ENCODE measurements at regions not wholly inside any gene's neighbourhood (a gene's known extent, or its start where the extent isn't known, plus 50 kb on each side); places are given as distances from the start of the nearest gene placed in this dataset.

DNA sequence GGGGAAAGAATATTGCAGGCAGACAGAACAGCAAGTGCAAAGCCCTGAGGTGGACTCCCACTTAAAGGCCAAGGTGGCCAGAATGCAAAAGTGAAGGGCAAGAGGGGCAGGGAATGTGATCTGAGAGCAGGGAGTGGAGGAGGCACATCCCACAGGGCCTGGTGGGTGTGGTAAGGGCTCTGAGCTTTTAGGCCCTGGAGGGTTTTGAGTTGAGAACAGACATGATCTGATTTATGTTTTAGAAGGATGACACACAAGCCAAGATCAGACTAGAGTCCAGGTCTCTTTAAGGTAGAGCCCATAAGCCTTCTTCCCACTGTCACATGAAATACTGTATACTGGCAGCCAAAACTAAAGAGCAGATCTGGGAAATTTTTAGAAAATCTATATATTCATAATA, 162.5 kb downstream of the SLC38A4 start (continued):
- TF ChIP-seq, protein P1, sequence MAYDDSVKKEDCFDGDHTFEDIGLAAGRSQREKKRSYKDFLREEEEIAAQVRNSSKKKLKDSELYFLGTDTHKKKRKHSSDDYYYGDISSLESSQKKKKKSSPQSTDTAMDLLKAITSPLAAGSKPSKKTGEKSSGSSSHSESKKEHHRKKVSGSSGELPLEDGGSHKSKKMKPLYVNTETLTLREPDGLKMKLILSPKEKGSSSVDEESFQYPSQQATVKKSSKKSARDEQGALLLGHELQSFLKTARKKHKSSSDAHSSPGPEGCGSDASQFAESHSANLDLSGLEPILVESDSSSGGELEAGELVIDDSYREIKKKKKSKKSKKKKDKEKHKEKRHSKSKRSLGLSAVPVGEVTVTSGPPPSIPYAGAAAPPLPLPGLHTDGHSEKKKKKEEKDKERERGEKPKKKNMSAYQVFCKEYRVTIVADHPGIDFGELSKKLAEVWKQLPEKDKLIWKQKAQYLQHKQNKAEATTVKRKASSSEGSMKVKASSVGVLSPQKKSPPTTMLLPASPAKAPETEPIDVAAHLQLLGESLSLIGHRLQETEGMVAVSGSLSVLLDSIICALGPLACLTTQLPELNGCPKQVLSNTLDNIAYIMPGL (CRISPR knock-in tag; IDR thresholded peaks at IDR 0.05; ENCODE audit: borderline replicate concordance) = no peak
- no peak for TF ChIP-seq FOSL2 (IDR thresholded peaks at IDR 0.05)
- no peak for TF ChIP-seq FOSL2 (CRISPR knock-in tag; IDR thresholded peaks at IDR 0.05)

DNA sequence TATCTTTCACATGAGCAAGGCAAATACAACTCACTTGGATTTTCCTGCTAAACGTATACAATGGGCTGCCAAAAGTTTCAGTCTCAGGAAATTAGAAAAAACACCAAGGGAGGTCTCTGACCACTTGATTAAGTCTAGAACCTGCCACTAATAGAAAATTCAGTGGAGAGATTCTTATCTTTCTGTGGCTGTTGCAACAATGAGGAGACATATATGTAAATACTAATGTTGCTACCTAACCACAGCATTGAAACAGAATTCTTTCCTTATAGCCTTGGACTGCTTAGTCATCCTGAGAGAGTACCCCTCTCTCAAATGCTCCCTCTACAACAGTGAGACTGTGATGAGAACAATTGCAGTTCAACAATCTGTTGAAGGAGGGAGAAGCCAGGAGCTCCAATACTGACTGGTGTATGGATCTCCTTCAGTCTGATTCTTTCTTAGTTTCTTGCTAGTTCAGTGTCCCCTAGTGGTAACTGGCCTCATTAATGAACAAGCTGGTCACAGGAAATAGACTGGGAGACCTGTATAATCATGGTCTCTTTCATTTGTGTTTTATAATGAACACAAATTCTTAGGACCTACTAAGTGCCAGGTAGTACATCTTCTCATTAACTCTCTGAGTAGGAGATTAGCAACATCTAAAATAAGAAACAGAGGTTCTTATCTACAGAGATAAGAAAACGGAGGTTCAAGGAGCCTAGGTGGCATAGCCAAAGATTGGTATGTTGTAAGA, 164.5 kb downstream of the SLC38A4 start:
- no peak overlapping the region for H3K4me3 ChIP-seq
- FAIRE-seq (peak; percentile 49), DNase-seq (ENCODE audit: low read depth in 1 of 2, low spot score in 1 of 2) (peak; percentile 47 to 90), ATAC-seq (peak; percentile 84 to 91)
- H3K9me3 ChIP-seq = no peaks in the 10 kb centered on the region
- TF ChIP-seq RAD21 (conservative IDR thresholded peaks at IDR 0.05 in 1 of 2, IDR thresholded peaks at IDR 0.05 in 1 of 2) = peak; percentile 85 to 91
- TF ChIP-seq POLR2A (IDR thresholded peaks at IDR 0.05; ENCODE audit: low read length) = no peak
- peak; percentile 45 for TF ChIP-seq MAFK (IDR thresholded peaks at IDR 0.05; ENCODE audit: partially characterized antibody)
- peak; percentile 85 for TF ChIP-seq SMC3 (IDR thresholded peaks at IDR 0.05)
- TF ChIP-seq, protein P2, sequence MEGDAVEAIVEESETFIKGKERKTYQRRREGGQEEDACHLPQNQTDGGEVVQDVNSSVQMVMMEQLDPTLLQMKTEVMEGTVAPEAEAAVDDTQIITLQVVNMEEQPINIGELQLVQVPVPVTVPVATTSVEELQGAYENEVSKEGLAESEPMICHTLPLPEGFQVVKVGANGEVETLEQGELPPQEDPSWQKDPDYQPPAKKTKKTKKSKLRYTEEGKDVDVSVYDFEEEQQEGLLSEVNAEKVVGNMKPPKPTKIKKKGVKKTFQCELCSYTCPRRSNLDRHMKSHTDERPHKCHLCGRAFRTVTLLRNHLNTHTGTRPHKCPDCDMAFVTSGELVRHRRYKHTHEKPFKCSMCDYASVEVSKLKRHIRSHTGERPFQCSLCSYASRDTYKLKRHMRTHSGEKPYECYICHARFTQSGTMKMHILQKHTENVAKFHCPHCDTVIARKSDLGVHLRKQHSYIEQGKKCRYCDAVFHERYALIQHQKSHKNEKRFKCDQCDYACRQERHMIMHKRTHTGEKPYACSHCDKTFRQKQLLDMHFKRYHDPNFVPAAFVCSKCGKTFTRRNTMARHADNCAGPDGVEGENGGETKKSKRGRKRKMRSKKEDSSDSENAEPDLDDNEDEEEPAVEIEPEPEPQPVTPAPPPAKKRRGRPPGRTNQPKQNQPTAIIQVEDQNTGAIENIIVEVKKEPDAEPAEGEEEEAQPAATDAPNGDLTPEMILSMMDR (IDR thresholded peaks at IDR 0.05) = peak; percentile 77
- TF ChIP-seq GATA3 (IDR thresholded peaks at IDR 0.05; ENCODE audit: borderline replicate concordance) = peak; percentile 76
- no peak for TF ChIP-seq RNF2 (IDR thresholded peaks at IDR 0.05; ENCODE audit: borderline replicate concordance, low read depth)
- TF ChIP-seq HOXB13 (CRISPR knock-in tag; IDR thresholded peaks at IDR 0.05; ENCODE audit: low read depth) = peak; percentile 22; the same call in 1 of the 2 replicates
- TF ChIP-seq, protein P1 (CRISPR knock-in tag; IDR thresholded peaks at IDR 0.05; ENCODE audit: borderline replicate concordance) = peak; percentile 54; the same call in 1 of the 2 replicates
- peak in 1 of 2 experiments; percentile 32; a peak in 1 of 4 replicates for TF ChIP-seq CEBPB (IDR thresholded peaks at IDR 0.05)
- no peak for TF ChIP-seq FOSB (CRISPR knock-in tag; IDR thresholded peaks at IDR 0.05)
- no peak for TF ChIP-seq FOSL2 (IDR thresholded peaks at IDR 0.05)
- peak; percentile 46 for TF ChIP-seq FOSL2 (CRISPR knock-in tag; IDR thresholded peaks at IDR 0.05)
- TF ChIP-seq EHF (CRISPR knock-in tag; IDR thresholded peaks at IDR 0.05) = 0 out of 2 replicates have a peak, but pooled peaks have one; percentile 17
- peak overlapping the region; percentile 71 to 79 for H3K27ac ChIP-seq
- peak overlapping the region; percentile 46 for H3K4me2 ChIP-seq
- WGBS (ENCODE audit: missing lambda C conversion rate) = 46% methylated on average over 2 of the region's 2 CpGs
- ChIA-PET POLR2A (interaction anchor here (1.0 to 1.5 kb wide), 5 partner anchors 137 to 392 kb away, joined by 3 to 9 read pairs (median 4); partner anchors contain the start of gene SLC38A1), CTCF (interaction anchor here (0.5 to 2.0 kb wide), 17 partner anchors 8 to 976 kb away, joined by 3 to 9 read pairs (median 3); partner anchors contain the start of gene SLC38A1)
- H3K4me1 ChIP-seq = peaks cover 61% of the 10 kb centered on the region

DNA sequence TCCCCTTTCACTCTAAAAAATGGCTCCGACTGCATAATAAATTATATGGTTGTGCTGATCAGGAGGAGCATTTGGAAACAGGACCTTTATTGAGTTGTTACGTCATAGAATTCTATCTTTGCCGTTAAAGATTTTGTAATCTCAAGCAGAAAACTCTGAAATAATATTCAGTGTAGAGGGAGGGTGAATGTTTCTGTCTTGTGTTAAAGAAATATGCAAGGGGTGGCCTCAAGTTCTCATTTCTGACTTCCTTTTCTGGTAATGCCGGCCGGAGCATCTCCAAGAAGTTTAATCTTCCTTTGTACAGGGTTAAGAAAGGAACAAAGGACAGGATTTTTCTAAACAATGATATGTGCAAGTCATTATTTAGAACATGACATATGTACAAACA, 165.1 kb downstream of the SLC38A4 start:
- TF ChIP-seq, protein P3, sequence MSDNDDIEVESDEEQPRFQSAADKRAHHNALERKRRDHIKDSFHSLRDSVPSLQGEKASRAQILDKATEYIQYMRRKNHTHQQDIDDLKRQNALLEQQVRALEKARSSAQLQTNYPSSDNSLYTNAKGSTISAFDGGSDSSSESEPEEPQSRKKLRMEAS (IDR thresholded peaks at IDR 0.05) = no peak
- TF ChIP-seq JUNB (IDR thresholded peaks at IDR 0.05) = no peak
- no peak for TF ChIP-seq PHF8 (IDR thresholded peaks at IDR 0.05; ENCODE audit: borderline replicate concordance, low read depth)
- 0 out of 2 replicates have a peak, but pooled peaks have one; percentile 29 for TF ChIP-seq ZSCAN20 (CRISPR knock-in tag; IDR thresholded peaks at IDR 0.05)
- TF ChIP-seq, protein P4, sequence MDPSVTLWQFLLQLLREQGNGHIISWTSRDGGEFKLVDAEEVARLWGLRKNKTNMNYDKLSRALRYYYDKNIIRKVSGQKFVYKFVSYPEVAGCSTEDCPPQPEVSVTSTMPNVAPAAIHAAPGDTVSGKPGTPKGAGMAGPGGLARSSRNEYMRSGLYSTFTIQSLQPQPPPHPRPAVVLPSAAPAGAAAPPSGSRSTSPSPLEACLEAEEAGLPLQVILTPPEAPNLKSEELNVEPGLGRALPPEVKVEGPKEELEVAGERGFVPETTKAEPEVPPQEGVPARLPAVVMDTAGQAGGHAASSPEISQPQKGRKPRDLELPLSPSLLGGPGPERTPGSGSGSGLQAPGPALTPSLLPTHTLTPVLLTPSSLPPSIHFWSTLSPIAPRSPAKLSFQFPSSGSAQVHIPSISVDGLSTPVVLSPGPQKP (IDR thresholded peaks at IDR 0.05; ENCODE audit: low read depth, low read length) = no peak
- no peak for TF ChIP-seq POLR2A (IDR thresholded peaks at IDR 0.05; ENCODE audit: low read length)
- TF ChIP-seq HEYL (CRISPR knock-in tag; IDR thresholded peaks at IDR 0.05) = 0 out of 2 replicates have a peak, but pooled peaks have one; percentile 31
- TF ChIP-seq NFE2L2 (conservative IDR thresholded peaks at IDR 0.05; ENCODE audit: low read length) = 0 out of 2 replicates have a peak, but pooled peaks have one; percentile 10
- Histone ChIP-seq H3K4me3 (no peak overlapping the region), H3K9me3 (no peaks in the 10 kb centered on the region), H3K4me1 (peaks cover 58% of the 10 kb centered on the region), H3K4me2 (peak overlapping the region; percentile 46), H3K27ac (peak overlapping the region; percentile 71 to 79)
- ChIA-PET CTCF (interaction anchor here (0.5 to 2.0 kb wide), 14 partner anchors 8 to 392 kb away, joined by 3 to 9 read pairs (median 4); partner anchors contain the start of gene SLC38A1), POLR2A (interaction anchor here (1.0 to 1.5 kb wide), 5 partner anchors 137 to 392 kb away, joined by 3 to 9 read pairs (median 4); partner anchors contain the start of gene SLC38A1)
- FAIRE-seq (no peak), DNase-seq (ENCODE audit: low read depth in 1 of 2, low spot score in 1 of 2) (no peak), ATAC-seq (no peak; a peak in 2 of 6 replicates)
- 56% methylated on average over 5 of the region's 5 CpGs for WGBS (ENCODE audit: missing lambda C conversion rate)

Measured in A549 (cell line).